B cell (primary cell): ENCODE measurements at regions not wholly inside any gene's neighbourhood (a gene's known extent, or its start where the extent isn't known, plus 50 kb on each side); places are given as distances from the start of the nearest gene placed in this dataset.

Source experiments
- ATAC-seq: fragments of 200-7000 bp; cut with Tn5 transposase; one replicate; pipeline ENCODE4 v1.10.0; 2021; ENCODE audit warnings: low read depth, mild to moderate bottlenecking, moderate number of reproducible peaks, moderate library complexity
- CTCF ChIA-PET: fragments of 350-600 bp; sonication (Branson Sonifier 250); formaldehyde crosslinking; loops from one replicate; lab custom pipeline; 2021; ENCODE audit warnings: antibody characterized with exemption, inconsistent platforms; lab: Charles Lee
- POLR2A ChIA-PET: fragments of 350-600 bp; sonication (Branson Sonifier 250); formaldehyde crosslinking; loops from one replicate; lab custom pipeline; 2021; ENCODE audit warnings: antibody characterized with exemption; lab: Charles Lee
- DNase-seq: peaks from one replicate; pipeline ENCODE4 v3.0.0; 2013
- H2AFZ ChIP-seq: 2 replicates; pipeline ENCODE4 v1.6.1; 2012; ENCODE audit warnings: mild to moderate bottlenecking, low read depth, low read length; ENCODE audit not compliant: insufficient read depth, poor library complexity, severe bottlenecking
- H3K27ac ChIP-seq, 2 donors: 1 replicate in 1 of 2; 2 replicates in 1 of 2; pipeline ENCODE4 v1.5.1; 2012 to 2013; ENCODE audit warnings: low read length in 2 of 2, mild to moderate bottlenecking in 2 of 2, moderate library complexity in 1 of 2
- H3K27me3 ChIP-seq, 4 experiments: fragments of 200-600 bp in 1 of 4; sonication (generic) in 1 of 4; replicated peaks in 1 of 4; 1 replicate in 2 of 4; 2 replicates in 2 of 4; pipeline versions ENCODE4 v1.6.1 to v1.7.0; 2013 to 2016; ENCODE audit warnings: low read length in 3 of 4, mild to moderate bottlenecking in 2 of 4, mixed read lengths in 1 of 4, moderate library complexity in 1 of 4; ENCODE audit not compliant: insufficient read depth in 4 of 4, control insufficient read depth in 3 of 4; ENCODE audit errors: control extremely low read depth in 1 of 4
- H3K36me3 ChIP-seq, 2 experiments: replicated peaks in 1 of 2; 1 replicate in 1 of 2; 2 replicates in 1 of 2; pipeline versions ENCODE4 v1.6.1 to v1.7.1; 2013; ENCODE audit warnings: low read length in 1 of 2; ENCODE audit not compliant: insufficient read depth in 2 of 2, control insufficient read depth in 1 of 2; ENCODE audit errors: control extremely low read depth in 1 of 2, extremely low read depth in 1 of 2
- H3K4me1 ChIP-seq, 2 donors: fragments of 200-600 bp in 1 of 2; sonication (generic) in 1 of 2; 1 replicate in 1 of 2; 2 replicates in 1 of 2; pipeline versions ENCODE4 v1.5.1 to v1.6.1; 2013 to 2017; ENCODE audit warnings: low read length in 2 of 2; ENCODE audit not compliant: control insufficient read depth in 2 of 2, insufficient read depth in 2 of 2
- H3K4me2 ChIP-seq: replicated peaks from 2 replicates; pipeline ENCODE3; 2012; ENCODE audit warnings: mild to moderate bottlenecking, low read depth, low read length; ENCODE audit not compliant: poor library complexity, severe bottlenecking
- H3K4me3 ChIP-seq, 5 experiments: fragments of 200-600 bp in 1 of 5; sonication (generic) in 1 of 5; 1 replicate in 3 of 5; 2 replicates in 2 of 5; pipeline versions ENCODE4 v1.5.1 to v1.7.0; 2011 to 2016; ENCODE audit warnings: low read length in 4 of 5, mild to moderate bottlenecking in 4 of 5, low read depth in 2 of 5, control low read depth in 1 of 5, moderate library complexity in 1 of 5; ENCODE audit not compliant: insufficient read depth in 1 of 5; ENCODE audit errors: control extremely low read depth in 1 of 5, extremely low read depth in 1 of 5
- H3K79me2 ChIP-seq: fragments of 200-600 bp; sonication (generic); one replicate; pipeline ENCODE4 v1.6.0; 2016; ENCODE audit warnings: low read length; ENCODE audit not compliant: control insufficient read depth, insufficient read depth
- H3K9ac ChIP-seq: fragments of 200-600 bp; sonication (generic); 2 replicates; pipeline ENCODE4 v1.6.1; 2017; ENCODE audit warnings: mild to moderate bottlenecking, low read length, moderate library complexity
- H3K9me3 ChIP-seq, 3 donors: one replicate each; pipeline versions ENCODE4 v1.6.1 to v1.7.1; 2013; ENCODE audit warnings: low read length in 2 of 3; ENCODE audit not compliant: control insufficient read depth in 2 of 3, insufficient read depth in 1 of 3; ENCODE audit errors: control extremely low read depth in 1 of 3
- H4K20me1 ChIP-seq: 2 replicates; pipeline ENCODE4 v1.6.0; 2012; ENCODE audit warnings: mild to moderate bottlenecking, low read length; ENCODE audit not compliant: insufficient read depth, control insufficient read depth, poor library complexity, severe bottlenecking
- H3K27ac Mint-ChIP-seq: one replicate; pipeline ENCODE4 v1.8.0; 2021; ENCODE audit warnings: mixed read lengths
- H3K27me3 Mint-ChIP-seq: one replicate; pipeline ENCODE4 v1.8.0; 2021; ENCODE audit warnings: mixed read lengths
- H3K4me1 Mint-ChIP-seq: one replicate; pipeline ENCODE4 v1.8.0; 2021; ENCODE audit warnings: mixed read lengths
- H3K4me3 Mint-ChIP-seq: one replicate; pipeline ENCODE4 v1.8.0; 2021; ENCODE audit warnings: mixed read lengths
- H3K9me3 Mint-ChIP-seq: one replicate; pipeline ENCODE4 v1.8.0; 2022; ENCODE audit warnings: mixed read lengths; ENCODE audit not compliant: insufficient read depth
- EZH2 ChIP-seq: IDR thresholded peaks from 2 replicates; pipeline ENCODE4 v1.6.1; 2012; ENCODE audit warnings: borderline replicate concordance, low read depth, mild to moderate bottlenecking, moderate library complexity, low read length; ENCODE audit not compliant: insufficient read depth, poor library complexity, severe bottlenecking
- WGBS: methylation state at CpG from one replicate; pipeline ENCODE4 v1.1.5; 2013; ENCODE audit warnings: missing lambda C conversion rate; ENCODE audit not compliant: insufficient coverage; 5-methylcytosine and 5-hydroxymethylcytosine counted together
- intact Hi-C: fragments of 100-400 bp; cut with micrococcal nuclease; formaldehyde crosslinking; loops from one replicate; pipeline ENCODE4 v1.10.0; 2022
- TF ChIP-seq, protein P1 (sequence below): fragments of 200-600 bp; IDR thresholded peaks from one replicate; pipeline ENCODE4 v1.8.0; 2022; ENCODE audit warnings: antibody characterized with exemption, mild to moderate bottlenecking

DNA sequence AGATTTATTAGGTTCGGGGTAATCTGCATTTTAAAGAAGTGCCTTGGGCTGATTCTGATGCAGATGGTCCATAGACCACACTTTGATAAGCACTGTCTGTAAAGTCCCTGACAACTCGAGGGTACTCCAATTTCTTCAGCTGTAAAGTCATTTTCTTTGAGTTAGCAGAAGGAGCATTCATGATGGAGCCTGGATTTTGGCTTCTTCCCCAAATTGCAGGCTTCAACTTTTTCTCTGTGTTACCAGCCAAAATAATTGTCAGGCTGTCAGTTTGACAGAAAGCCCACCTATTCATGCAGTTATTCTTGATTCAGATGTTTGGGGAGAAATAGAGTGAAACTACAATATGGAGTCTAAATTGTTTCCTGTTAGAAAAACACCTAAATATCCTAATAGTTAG is 66.0 kb downstream of the RPL37A start:
- H3K4me3 ChIP-seq: no peak overlapping the region
- Mint-ChIP-seq H3K4me3 (no peak overlapping the region), H3K9me3 (no peaks in the 10 kb centered on the region), H3K27ac (no peak overlapping the region), H3K4me1 (no peaks in the 10 kb centered on the region), H3K27me3 (peaks cover 48% of the 10 kb centered on the region)
- H3K9ac ChIP-seq: no peak overlapping the region
- no peaks in the 10 kb centered on the region for H3K4me1 ChIP-seq
- POLR2A ChIA-PET: no interaction called here
- H3K9me3 ChIP-seq: no peaks in the 10 kb centered on the region
- no peak overlapping the region for H3K27ac ChIP-seq
- H2AFZ ChIP-seq: no peak overlapping the region
- TF ChIP-seq, protein P1, sequence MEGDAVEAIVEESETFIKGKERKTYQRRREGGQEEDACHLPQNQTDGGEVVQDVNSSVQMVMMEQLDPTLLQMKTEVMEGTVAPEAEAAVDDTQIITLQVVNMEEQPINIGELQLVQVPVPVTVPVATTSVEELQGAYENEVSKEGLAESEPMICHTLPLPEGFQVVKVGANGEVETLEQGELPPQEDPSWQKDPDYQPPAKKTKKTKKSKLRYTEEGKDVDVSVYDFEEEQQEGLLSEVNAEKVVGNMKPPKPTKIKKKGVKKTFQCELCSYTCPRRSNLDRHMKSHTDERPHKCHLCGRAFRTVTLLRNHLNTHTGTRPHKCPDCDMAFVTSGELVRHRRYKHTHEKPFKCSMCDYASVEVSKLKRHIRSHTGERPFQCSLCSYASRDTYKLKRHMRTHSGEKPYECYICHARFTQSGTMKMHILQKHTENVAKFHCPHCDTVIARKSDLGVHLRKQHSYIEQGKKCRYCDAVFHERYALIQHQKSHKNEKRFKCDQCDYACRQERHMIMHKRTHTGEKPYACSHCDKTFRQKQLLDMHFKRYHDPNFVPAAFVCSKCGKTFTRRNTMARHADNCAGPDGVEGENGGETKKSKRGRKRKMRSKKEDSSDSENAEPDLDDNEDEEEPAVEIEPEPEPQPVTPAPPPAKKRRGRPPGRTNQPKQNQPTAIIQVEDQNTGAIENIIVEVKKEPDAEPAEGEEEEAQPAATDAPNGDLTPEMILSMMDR: no peak
- TF ChIP-seq EZH2: no peak
- no peaks in the 10 kb centered on the region for H3K36me3 ChIP-seq
- WGBS: 80% methylated on average over 1 of the region's 2 CpGs
- no peaks in the 10 kb centered on the region for H3K79me2 ChIP-seq
- CTCF ChIA-PET: no interaction called here
- no peak for ATAC-seq
- no peak for DNase-seq
- peaks cover 0 to 2% (median 0%) of the 10 kb centered on the region in 4 experiments for H3K27me3 ChIP-seq
- no peak overlapping the region for H3K4me2 ChIP-seq
- intact Hi-C loops: no loop called here
- no peaks in the 10 kb centered on the region for H4K20me1 ChIP-seq

DNA sequence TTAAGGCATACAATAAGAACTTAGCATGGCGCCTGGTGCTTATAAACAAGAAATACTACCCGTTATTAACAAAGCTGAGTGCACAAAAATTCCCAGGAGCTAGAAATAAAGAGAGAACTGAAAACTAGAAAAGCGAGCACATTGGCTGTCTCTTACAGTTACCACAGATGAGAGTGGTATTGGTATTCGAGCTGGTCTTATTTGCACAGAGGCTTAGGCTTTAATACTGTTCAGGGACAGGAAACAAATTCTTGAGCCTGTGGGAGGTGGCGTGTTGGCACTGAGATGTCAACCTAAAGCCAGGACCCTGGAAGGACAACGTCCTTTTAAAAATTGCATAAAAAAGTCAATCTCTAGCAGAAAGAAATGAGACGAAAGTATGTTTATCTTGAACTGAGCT is 67.3 kb upstream of the IGFBP2 start:
- ChIA-PET POLR2A (no interaction called here), CTCF (no interaction called here)
- H3K9me3 ChIP-seq: no peaks in the 10 kb centered on the region
- DNase-seq (no peak), ATAC-seq (no peak)
- WGBS: 87% methylated on average over 7 of the region's 7 CpGs
- no peak overlapping the region for H3K4me3 ChIP-seq
- peaks cover 39% of the 10 kb centered on the region for H3K27me3 Mint-ChIP-seq
- no peak overlapping the region for H3K27ac ChIP-seq
- intact Hi-C loops: no loop called here
- H3K4me1 Mint-ChIP-seq: no peaks in the 10 kb centered on the region
- no peaks in the 10 kb centered on the region for H4K20me1 ChIP-seq
- H3K9ac ChIP-seq: no peak overlapping the region
- H3K79me2 ChIP-seq: no peaks in the 10 kb centered on the region
- no peaks in the 10 kb centered on the region for H3K4me1 ChIP-seq
- H3K4me2 ChIP-seq: no peak overlapping the region
- H3K27ac Mint-ChIP-seq: no peak overlapping the region
- H3K27me3 ChIP-seq: peaks cover 0 to 2% (median 0%) of the 10 kb centered on the region in 4 experiments
- no peak for TF ChIP-seq EZH2
- TF ChIP-seq, protein P1: no peak
- H2AFZ ChIP-seq: no peak overlapping the region
- no peaks in the 10 kb centered on the region for H3K9me3 Mint-ChIP-seq
- no peak overlapping the region for H3K4me3 Mint-ChIP-seq
- no peaks in the 10 kb centered on the region for H3K36me3 ChIP-seq
